Keratinocyte (primary cell): ENCODE measurements at regions not wholly inside any gene's neighbourhood (a gene's known extent, or its start where the extent isn't known, plus 50 kb on each side); places are given as distances from the start of the nearest gene placed in this dataset.

Experiments
- CTCF ChIP-seq, 3 experiments: IDR thresholded peaks in 1 of 3; conservative IDR thresholded peaks in 1 of 3; optimal IDR thresholded peaks in 1 of 3; 2 replicates in 2 of 3; 3 replicates in 1 of 3; pipeline versions ENCODE3 to v1.5.1; 2011; ENCODE audit warnings: low read length in 3 of 3, mild to moderate bottlenecking in 3 of 3, moderate library complexity in 2 of 3, control low read depth in 1 of 3, inconsistent platforms in 1 of 3; ENCODE audit not compliant: insufficient read depth in 2 of 3; ENCODE audit errors: extremely low read depth in 1 of 3
- EZH2 ChIP-seq: IDR thresholded peaks from one replicate; pipeline ENCODE4 v1.6.1; 2012; ENCODE audit warnings: inconsistent platforms, mild to moderate bottlenecking, low read length, moderate library complexity

GRCh38 chr6:2449572-2449940 lies 204.2 kb upstream of the GMDS start:
- TF ChIP-seq CTCF (optimal IDR thresholded peaks at IDR 0.05 in 1 of 3, IDR thresholded peaks at IDR 0.05 in 1 of 3, conservative IDR thresholded peaks at IDR 0.05 in 1 of 3; ENCODE audit: extremely low read depth in 1 of 3, insufficient read depth in 2 of 3, low read length in 3 of 3) = no peak
- no peak for TF ChIP-seq EZH2
